Upper lobe of left lung (tissue), 6 donors: ENCODE measurements at regions not wholly inside any gene's neighbourhood (a gene's known extent, or its start where the extent isn't known, plus 50 kb on each side); places are given as distances from the start of the nearest gene placed in this dataset.
"Not testable (repeated sequence)": the region's sequence is repeated elsewhere in the genome, so short reads cannot be mapped to it uniquely, and the experiment has no call there.

ENCODE experiments used
- ATAC-seq, 2 donors: fragments of 200-7000 bp; cut with Tn5 transposase; one replicate each; pipeline ENCODE4 v1.9.1; 2022; ENCODE audit warnings: mild to moderate bottlenecking in 2 of 2, moderate library complexity in 2 of 2; ENCODE audit not compliant: low FRiP score in 2 of 2
- DNase-seq, 2 donors: peaks; one replicate each; pipeline ENCODE4 v3.0.0-alpha.2; 2019 to 2020
- H3K27ac ChIP-seq, 4 donors: fragments of 200-600 bp; sonication (generic); one replicate each; pipeline ENCODE4 v1.5.1; 2016 to 2019
- H3K27me3 ChIP-seq, 4 donors: fragments of 200-600 bp; sonication (generic); one replicate each; pipeline ENCODE4 v1.5.1; 2017 to 2019
- H3K36me3 ChIP-seq, 4 donors: fragments of 200-600 bp; sonication (generic); one replicate each; pipeline ENCODE4 v1.5.1; 2016 to 2019
- H3K4me1 ChIP-seq, 4 donors: fragments of 200-600 bp; sonication (generic); one replicate each; pipeline ENCODE4 v1.5.1; 2018 to 2019
- H3K4me3 ChIP-seq, 4 donors: fragments of 200-600 bp; sonication (generic); one replicate each; pipeline ENCODE4 v1.5.1; 2017 to 2019; ENCODE audit warnings: mild to moderate bottlenecking in 2 of 4, moderate library complexity in 1 of 4
- H3K9me3 ChIP-seq, 4 donors: fragments of 200-600 bp; sonication (generic); one replicate each; pipeline ENCODE4 v1.5.1; 2018 to 2019
- EP300 ChIP-seq, 4 donors: sonication (generic); formaldehyde crosslinking; IDR thresholded peaks; one replicate each; pipeline ENCODE4 v1.5.1; 2017; ENCODE audit warnings: antibody characterized with exemption in 4 of 4, control low read depth in 2 of 4
- POLR2A ChIP-seq, 4 donors: fragments of 450-650 bp; IDR thresholded peaks; one replicate each; pipeline ENCODE4 v1.5.1; 2016 to 2017; ENCODE audit warnings: antibody characterized with exemption in 4 of 4, mild to moderate bottlenecking in 2 of 4
- POLR2AphosphoS5 ChIP-seq, 2 donors: sonication (generic); formaldehyde crosslinking; IDR thresholded peaks; one replicate each; pipeline ENCODE4 v1.5.1; 2017; ENCODE audit warnings: antibody characterized with exemption in 2 of 2
- WGBS, 2 donors: methylation state at CpG; one replicate each; pipeline ENCODE4 v1.1.5; 2017 to 2018; 5-methylcytosine and 5-hydroxymethylcytosine counted together
- TF ChIP-seq, protein P1 (sequence below), 6 experiments: fragments of 450-650 bp in 4 of 6; fragments of 200-600 bp in 2 of 6; sonication (generic) in 2 of 6; IDR thresholded peaks; one replicate each; pipeline ENCODE4 v1.5.1; 2016 to 2019; ENCODE audit warnings: antibody characterized with exemption in 6 of 6
- donor health status: DM: no; HTN: no; CAD: no; lungs with moderate emphysema.
- donor health status: DM: no; HTN: yes; CAD: no; lungs with severe emphysema.

DNA sequence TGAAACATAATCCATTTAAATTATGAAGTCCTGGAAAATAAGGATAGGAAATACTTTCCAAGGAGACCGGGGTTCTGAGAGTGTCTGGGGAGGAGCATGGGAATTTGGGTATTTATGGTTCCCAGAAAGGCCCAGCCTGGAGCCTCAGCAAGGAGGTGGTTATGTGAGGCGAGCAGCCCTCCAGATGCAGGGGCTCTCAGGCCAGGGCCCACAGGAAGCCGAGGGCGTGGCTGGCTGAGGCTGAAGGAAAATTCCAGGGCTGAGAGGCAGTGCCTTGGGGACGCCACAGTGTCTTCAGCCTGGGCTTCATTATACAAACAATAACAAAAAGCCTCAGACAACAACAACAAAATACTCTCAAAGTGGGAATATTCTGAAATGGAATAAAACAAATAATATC lies 86.9 kb upstream of the SERPINE2 start:
- H3K9me3 ChIP-seq = no peaks in the 10 kb centered on the region
- no peaks in the 10 kb centered on the region for H3K27me3 ChIP-seq
- no peak overlapping the region for H3K4me3 ChIP-seq
- no peak for TF ChIP-seq EP300 (IDR thresholded peaks at IDR 0.05)
- TF ChIP-seq POLR2AphosphoS5 (IDR thresholded peaks at IDR 0.05) = no peak
- TF ChIP-seq POLR2A (IDR thresholded peaks at IDR 0.05) = no peak
- TF ChIP-seq, protein P1, sequence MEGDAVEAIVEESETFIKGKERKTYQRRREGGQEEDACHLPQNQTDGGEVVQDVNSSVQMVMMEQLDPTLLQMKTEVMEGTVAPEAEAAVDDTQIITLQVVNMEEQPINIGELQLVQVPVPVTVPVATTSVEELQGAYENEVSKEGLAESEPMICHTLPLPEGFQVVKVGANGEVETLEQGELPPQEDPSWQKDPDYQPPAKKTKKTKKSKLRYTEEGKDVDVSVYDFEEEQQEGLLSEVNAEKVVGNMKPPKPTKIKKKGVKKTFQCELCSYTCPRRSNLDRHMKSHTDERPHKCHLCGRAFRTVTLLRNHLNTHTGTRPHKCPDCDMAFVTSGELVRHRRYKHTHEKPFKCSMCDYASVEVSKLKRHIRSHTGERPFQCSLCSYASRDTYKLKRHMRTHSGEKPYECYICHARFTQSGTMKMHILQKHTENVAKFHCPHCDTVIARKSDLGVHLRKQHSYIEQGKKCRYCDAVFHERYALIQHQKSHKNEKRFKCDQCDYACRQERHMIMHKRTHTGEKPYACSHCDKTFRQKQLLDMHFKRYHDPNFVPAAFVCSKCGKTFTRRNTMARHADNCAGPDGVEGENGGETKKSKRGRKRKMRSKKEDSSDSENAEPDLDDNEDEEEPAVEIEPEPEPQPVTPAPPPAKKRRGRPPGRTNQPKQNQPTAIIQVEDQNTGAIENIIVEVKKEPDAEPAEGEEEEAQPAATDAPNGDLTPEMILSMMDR (IDR thresholded peaks at IDR 0.05) = no peak
- ATAC-seq = peak in 1 of 2 donors; percentile 84
- no peak overlapping the region for H3K27ac ChIP-seq
- no peaks in the 10 kb centered on the region for H3K36me3 ChIP-seq
- peak in 1 of 2 donors; percentile 32 for DNase-seq
- WGBS, 2 donors = 42 to 56% methylated on average over 5 of the region's 5 CpGs
- no peaks in the 10 kb centered on the region for H3K4me1 ChIP-seq

DNA sequence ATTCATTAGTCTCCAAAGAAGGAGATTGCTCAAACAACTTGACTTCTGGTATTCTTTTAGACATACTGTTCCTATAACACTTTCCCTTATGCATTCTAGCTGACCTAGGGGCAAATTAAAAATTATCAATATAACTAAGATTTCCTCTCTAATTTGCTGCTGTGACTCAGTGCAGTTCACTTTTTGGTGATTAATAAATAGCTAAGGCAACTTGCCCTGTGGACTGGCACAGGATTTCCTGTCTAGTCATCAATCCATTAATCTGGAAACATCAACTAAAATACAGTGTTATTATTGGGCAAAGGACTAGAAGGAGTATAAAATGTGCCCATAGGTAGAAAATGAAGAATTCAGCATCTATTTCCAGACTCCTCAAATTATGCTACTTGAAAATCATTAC lies 83.5 kb upstream of the SERPINE2 start:
- no peak for TF ChIP-seq POLR2A (IDR thresholded peaks at IDR 0.05)
- TF ChIP-seq, protein P1 (IDR thresholded peaks at IDR 0.05) = no peak
- no peak for TF ChIP-seq EP300 (IDR thresholded peaks at IDR 0.05)
- no peak for TF ChIP-seq POLR2AphosphoS5 (IDR thresholded peaks at IDR 0.05)
- Histone ChIP-seq H3K4me1 (no peaks in the 10 kb centered on the region), H3K9me3 (no peaks in the 10 kb centered on the region), H3K36me3 (no peaks in the 10 kb centered on the region), H3K27me3 (no peaks in the 10 kb centered on the region), H3K27ac (no peak overlapping the region), H3K4me3 (no peak overlapping the region)
- ATAC-seq (no peak), DNase-seq (no peak)

DNA sequence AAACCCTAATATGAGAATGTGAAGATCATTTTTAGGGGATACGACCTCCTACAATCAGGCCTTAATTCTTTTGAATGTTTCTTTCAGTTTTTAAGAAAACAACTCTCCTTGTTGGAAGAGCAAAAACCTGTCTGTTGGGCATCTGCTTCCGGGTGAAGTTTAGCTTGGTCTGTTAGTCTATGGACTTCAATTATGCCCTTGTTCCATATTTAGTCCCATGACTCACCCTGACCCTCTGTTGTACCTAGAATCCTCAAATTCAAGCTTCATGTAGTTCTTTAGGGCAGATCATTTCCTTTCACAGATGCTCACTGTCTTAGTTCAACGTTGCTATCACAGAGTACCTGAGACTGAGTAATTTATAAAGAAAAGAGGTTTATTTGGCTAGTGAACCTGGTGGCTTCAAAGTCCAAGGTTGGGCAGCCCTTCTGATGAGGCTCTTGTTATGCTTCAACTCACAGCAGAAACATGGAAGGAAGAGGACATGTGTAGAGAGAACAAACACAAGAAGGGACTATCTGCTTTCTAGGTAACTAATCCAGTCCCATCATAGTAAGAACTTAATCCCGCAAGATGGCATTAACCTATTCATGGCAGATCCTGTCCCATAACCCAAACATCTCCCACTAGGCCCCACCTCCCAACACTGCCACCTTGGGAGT lies 82.5 kb upstream of the SERPINE2 start:
- H3K4me1 ChIP-seq = no peaks in the 10 kb centered on the region
- no peaks in the 10 kb centered on the region for H3K27me3 ChIP-seq
- no peak for DNase-seq
- 82 to 86% methylated on average over 4 of the region's 4 CpGs for WGBS, 2 donors
- H3K36me3 ChIP-seq = no peaks in the 10 kb centered on the region
- H3K9me3 ChIP-seq = no peaks in the 10 kb centered on the region
- H3K27ac ChIP-seq = no peak overlapping the region
- H3K4me3 ChIP-seq = no peak overlapping the region
- ATAC-seq = no peak
- TF ChIP-seq POLR2AphosphoS5 (IDR thresholded peaks at IDR 0.05) (no peak), POLR2A (IDR thresholded peaks at IDR 0.05) (no peak), EP300 (IDR thresholded peaks at IDR 0.05) (no peak)
- TF ChIP-seq, protein P1 (IDR thresholded peaks at IDR 0.05) = no peak

DNA sequence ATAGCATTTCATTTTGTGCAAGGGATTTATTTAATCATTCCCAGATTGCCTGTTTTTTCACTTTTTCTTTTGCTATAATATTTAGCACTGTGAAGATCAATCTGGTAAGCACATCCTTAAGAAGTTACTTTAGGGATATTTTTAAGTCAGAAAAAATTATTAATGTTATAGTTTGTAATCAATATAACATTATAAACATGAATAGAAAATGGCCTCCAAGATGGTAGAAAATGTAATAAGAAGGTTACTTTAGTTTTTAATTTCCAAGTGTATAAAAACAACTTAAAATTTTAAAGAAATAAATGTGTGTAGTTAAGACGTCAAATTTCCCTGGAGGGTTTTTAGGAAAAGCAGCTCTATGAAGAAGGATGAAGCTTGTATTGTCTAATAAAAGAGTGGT lies 81.9 kb upstream of the SERPINE2 start:
- 79 to 90% methylated on average over 1 of the region's 1 CpG for WGBS, 2 donors
- H3K36me3 ChIP-seq = no peaks in the 10 kb centered on the region
- TF ChIP-seq, protein P1 (IDR thresholded peaks at IDR 0.05) = no peak
- TF ChIP-seq POLR2A (IDR thresholded peaks at IDR 0.05) (no peak), POLR2AphosphoS5 (IDR thresholded peaks at IDR 0.05) (no peak), EP300 (IDR thresholded peaks at IDR 0.05) (no peak)

DNA sequence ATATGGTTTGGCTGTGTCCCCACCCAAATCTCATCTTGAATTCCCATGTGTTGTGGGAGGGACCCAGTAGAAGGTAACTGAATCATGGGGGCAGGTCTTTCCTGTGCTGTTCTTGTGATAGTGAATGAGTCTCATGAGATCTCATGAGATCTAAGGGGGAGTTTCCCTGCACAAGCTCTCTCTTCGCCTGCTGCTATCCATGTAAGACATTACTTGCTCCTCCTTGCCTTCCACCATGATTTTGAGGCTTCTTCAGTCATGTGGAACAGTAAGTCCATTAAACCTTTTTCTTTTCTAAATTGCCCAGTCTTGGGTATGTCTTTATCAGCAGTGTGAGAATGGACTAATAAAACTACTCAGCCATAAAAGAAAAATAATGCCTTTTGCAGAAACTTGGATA lies 80.8 kb upstream of the SERPINE2 start:
- ATAC-seq, DNase-seq: not testable (repeated sequence)
- 93 to 94% methylated on average over 1 of the region's 1 CpG for WGBS, 2 donors

More for the DNA sequence above, 81.9 kb upstream of the SERPINE2 start:
- Histone ChIP-seq H3K27me3 (no peaks in the 10 kb centered on the region), H3K9me3 (no peaks in the 10 kb centered on the region), H3K4me3 (no peak overlapping the region), H3K27ac (no peak overlapping the region), H3K4me1 (no peaks in the 10 kb centered on the region)
- ATAC-seq (no peak), DNase-seq (no peak)

More for the DNA sequence above, 80.8 kb upstream of the SERPINE2 start:
- not testable (repeated sequence) for H3K27ac ChIP-seq, H3K27me3 ChIP-seq, H3K4me3 ChIP-seq, H3K4me1 ChIP-seq, H3K36me3 ChIP-seq, H3K9me3 ChIP-seq
